22Rv1 (cell line): ENCODE measurements at regions not wholly inside any gene's neighbourhood (a gene's known extent, or its start where the extent isn't known, plus 50 kb on each side); places are given as distances from the start of the nearest gene placed in this dataset.

Experiments
- H3K27ac ChIP-seq: fragments of 450-650 bp; 2 replicates; pipeline ENCODE4 v1.5.1; 2017
- ZFX ChIP-seq: fragments of 450-650 bp; IDR thresholded peaks from 2 replicates; pipeline ENCODE4 v1.6.1; 2017; ENCODE audit warnings: antibody characterized with exemption, borderline replicate concordance
- TF ChIP-seq, protein P1 (sequence below): fragments of 450-650 bp; IDR thresholded peaks from 2 replicates; pipeline ENCODE4 v1.5.1; 2017; ENCODE audit warnings: mild to moderate bottlenecking

DNA sequence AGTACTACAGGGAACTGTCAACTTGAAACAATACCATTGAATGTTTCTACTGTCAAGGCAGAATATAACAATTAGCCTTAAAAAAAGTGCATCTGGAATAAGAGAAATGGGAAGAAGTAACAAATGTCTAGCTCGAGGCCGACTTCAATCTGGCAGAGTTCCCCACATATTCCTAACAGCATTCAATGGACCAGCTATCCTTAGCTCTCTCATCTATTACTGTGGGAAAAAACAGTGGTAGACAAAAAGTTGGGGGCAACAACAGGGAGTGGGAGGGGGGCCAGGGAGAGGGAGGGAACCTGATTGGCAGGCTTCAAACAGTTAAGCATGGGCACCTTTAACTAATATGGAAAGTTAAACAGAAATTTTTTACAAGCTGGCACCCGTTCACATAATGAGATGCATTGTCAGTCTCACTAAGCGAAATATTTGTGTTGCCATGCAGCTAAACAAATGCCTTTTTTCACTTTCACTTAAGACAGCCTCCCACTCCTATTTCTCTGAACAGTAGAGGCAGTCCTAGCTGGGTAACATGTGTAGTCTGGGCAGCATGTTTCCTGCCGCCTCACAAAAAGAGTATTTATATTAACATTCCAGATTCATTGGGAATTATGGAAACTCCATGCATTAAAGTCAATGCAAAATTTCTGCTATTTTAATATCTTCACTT, 62.2 kb upstream of the SOX6 start:
- H3K27ac ChIP-seq = no peak overlapping the region
- no peak for TF ChIP-seq ZFX
- TF ChIP-seq, protein P1, sequence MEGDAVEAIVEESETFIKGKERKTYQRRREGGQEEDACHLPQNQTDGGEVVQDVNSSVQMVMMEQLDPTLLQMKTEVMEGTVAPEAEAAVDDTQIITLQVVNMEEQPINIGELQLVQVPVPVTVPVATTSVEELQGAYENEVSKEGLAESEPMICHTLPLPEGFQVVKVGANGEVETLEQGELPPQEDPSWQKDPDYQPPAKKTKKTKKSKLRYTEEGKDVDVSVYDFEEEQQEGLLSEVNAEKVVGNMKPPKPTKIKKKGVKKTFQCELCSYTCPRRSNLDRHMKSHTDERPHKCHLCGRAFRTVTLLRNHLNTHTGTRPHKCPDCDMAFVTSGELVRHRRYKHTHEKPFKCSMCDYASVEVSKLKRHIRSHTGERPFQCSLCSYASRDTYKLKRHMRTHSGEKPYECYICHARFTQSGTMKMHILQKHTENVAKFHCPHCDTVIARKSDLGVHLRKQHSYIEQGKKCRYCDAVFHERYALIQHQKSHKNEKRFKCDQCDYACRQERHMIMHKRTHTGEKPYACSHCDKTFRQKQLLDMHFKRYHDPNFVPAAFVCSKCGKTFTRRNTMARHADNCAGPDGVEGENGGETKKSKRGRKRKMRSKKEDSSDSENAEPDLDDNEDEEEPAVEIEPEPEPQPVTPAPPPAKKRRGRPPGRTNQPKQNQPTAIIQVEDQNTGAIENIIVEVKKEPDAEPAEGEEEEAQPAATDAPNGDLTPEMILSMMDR = no peak

DNA sequence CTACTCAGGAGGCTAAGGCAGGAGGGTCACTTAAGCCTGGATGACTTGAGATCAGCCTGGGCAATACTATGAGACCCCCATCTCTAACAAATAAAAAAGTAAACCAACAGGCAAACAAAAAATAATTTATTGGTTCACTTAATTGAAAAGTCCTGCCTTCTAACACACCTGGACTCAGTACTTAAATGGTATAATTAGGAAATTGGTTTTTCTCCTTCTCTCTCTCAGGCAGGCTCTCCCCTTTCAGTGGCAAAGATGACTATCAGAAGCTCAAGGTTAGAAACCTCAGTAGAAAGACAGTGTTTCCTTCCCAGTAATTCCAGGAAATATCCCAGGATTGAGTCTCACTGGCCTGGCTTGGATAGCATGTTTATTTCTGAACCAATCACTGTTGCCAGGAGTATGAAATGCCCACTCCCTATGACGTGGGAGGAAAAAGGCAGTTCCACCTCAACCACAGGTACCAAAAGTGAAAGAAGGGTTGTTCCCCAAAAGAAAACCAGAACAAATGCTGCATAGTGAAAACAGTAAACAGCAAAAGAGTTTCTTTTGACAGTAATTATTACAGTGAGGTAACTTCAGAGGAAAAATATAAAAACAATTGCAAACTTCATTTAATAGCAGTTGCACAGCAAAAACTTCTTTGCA, 56.3 kb upstream of the SOX6 start:
- H3K27ac ChIP-seq = no peak overlapping the region
- TF ChIP-seq, protein P1 = no peak
- no peak for TF ChIP-seq ZFX

DNA sequence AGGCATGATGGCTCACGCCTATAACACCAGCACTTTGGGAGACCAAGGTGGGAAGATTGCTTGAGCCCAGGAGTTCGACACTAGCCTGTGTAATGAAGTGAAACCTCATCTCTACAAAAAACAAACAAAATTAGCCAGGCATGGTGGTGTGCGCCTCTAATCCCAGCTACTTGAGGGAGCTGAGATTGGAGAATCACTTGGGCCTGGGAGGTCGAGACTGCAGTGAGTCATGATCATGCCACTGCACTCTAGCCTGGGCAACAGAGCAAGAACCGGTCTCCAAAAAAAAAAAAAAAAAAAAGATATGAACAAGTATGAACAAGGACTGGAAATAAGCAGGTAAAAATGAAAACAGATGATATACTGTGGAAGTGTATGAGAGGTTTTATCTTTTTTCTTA, 54.1 kb upstream of the SOX6 start:
- no peak overlapping the region for H3K27ac ChIP-seq
- TF ChIP-seq ZFX = no peak
- TF ChIP-seq, protein P1 = no peak

DNA sequence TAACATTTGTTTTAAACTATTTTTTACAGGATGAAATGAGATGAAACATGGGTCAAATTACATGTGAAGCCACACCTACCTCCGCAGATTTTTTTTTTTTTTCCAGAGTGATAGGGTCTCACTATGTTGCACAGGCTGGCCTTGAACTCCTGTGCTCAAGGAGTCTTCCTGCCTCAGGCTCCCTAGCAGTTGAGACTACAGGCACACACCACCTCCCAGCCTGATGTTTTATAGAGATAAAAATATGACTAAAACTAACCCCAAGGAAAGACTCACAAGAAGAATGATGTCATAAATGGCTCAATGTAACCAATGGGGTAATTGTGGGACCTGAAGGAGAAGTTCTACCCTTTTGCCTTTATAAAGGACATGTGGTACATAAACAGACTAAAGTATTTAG, 52.3 kb upstream of the SOX6 start:
- TF ChIP-seq, protein P1 = no peak
- TF ChIP-seq ZFX = no peak
- H3K27ac ChIP-seq = no peak overlapping the region

DNA sequence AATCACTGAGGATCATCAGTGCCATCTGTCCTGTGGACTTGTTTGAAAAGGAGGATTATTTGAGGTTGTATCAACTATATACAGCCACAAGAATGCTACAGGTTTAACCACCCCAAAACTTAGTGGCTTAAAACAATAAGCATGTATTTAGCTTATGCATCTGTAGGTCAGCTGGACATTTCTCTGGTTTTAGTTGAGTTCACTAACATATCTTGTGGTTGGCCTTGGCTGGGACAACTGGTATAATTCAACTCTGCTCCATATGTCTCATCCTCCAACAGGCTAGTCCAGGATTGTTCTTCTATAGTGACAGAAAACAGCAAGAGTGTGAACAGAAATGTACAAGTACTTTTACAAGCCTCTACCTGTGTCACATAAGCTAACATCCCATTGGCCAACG, 49.9 kb upstream of the SOX6 start:
- no peak for TF ChIP-seq ZFX
- TF ChIP-seq, protein P1 = no peak
- H3K27ac ChIP-seq = no peak overlapping the region
